Caco-2 (cell line): ENCODE measurements at regions not wholly inside any gene's neighbourhood (a gene's known extent, or its start where the extent isn't known, plus 50 kb on each side); places are given as distances from the start of the nearest gene placed in this dataset.
"Not testable (repeated sequence)": the region's sequence is repeated elsewhere in the genome, so short reads cannot be mapped to it uniquely, and the experiment has no call there.

ENCODE experiments used
- BruUV-seq: library from RNA; stranded (reverse); fragments of 400-500 nt; replicated peaks from 2 replicates; lab custom pipeline; 2021; lab: Mats Ljungman, UMichigan
- CTCF ChIA-PET: fragments of 300-600 bp; sonication (Branson Sonifier 250); formaldehyde crosslinking; loops from one replicate; lab custom pipeline; 2022; ENCODE audit warnings: antibody characterized with exemption; lab: Charles Lee
- POLR2A ChIA-PET: fragments of 300-600 bp; sonication (Branson Sonifier 250); formaldehyde crosslinking; loops from one replicate; lab custom pipeline; 2022; ENCODE audit warnings: antibody characterized with exemption; lab: Charles Lee
- DNase-seq, 2 experiments: peaks; one replicate each; pipeline versions ENCODE4 v3.0.0 to v3.0.0-alpha.2; 2020 to 2022
- H3K27me3 ChIP-seq: replicated peaks from 2 replicates; pipeline ENCODE4 v1.6.0; 2011; ENCODE audit warnings: low read length; ENCODE audit not compliant: control insufficient read depth, insufficient read depth
- H3K36me3 ChIP-seq: 2 replicates; pipeline ENCODE4 v1.5.1; 2011; ENCODE audit warnings: low read length; ENCODE audit not compliant: control insufficient read depth, insufficient read depth
- H3K4me1 ChIP-seq: fragments of 250-450 bp; sonication (Bioruptor Pico); 2 replicates; pipeline ENCODE4 v1.5.1; 2020; ENCODE audit warnings: mild to moderate bottlenecking
- H3K4me3 ChIP-seq: 2 replicates; pipeline ENCODE4 v1.5.1; 2011; ENCODE audit warnings: low read depth, mild to moderate bottlenecking, control low read depth, low read length
- H3K9me3 ChIP-seq: fragments of 250-450 bp; sonication (Bioruptor Pico); 2 replicates; pipeline ENCODE4 v1.5.1; 2020; ENCODE audit warnings: mild to moderate bottlenecking, moderate library complexity
- H3K27ac Mint-ChIP-seq: one replicate; pipeline ENCODE4 v1.8.0; 2022; ENCODE audit warnings: mixed read lengths; ENCODE audit not compliant: unreplicated experiment
- H3K27me3 Mint-ChIP-seq: one replicate; pipeline ENCODE4 v1.8.0; 2022; ENCODE audit warnings: mixed read lengths; ENCODE audit not compliant: insufficient read depth, unreplicated experiment
- H3K36me3 Mint-ChIP-seq: one replicate; pipeline ENCODE4 v1.8.0; 2022; ENCODE audit warnings: mild to moderate bottlenecking, mixed read lengths; ENCODE audit not compliant: insufficient read depth, unreplicated experiment
- H3K4me1 Mint-ChIP-seq: one replicate; pipeline ENCODE4 v1.8.0; 2022; ENCODE audit warnings: low read depth, mixed read lengths; ENCODE audit not compliant: unreplicated experiment
- H3K4me3 Mint-ChIP-seq: one replicate; pipeline ENCODE4 v1.8.0; 2022; ENCODE audit warnings: mild to moderate bottlenecking, moderate library complexity, mixed read lengths; ENCODE audit not compliant: unreplicated experiment
- H3K9me3 Mint-ChIP-seq: one replicate; pipeline ENCODE4 v1.8.0; 2022; ENCODE audit warnings: mixed read lengths; ENCODE audit not compliant: unreplicated experiment
- intact Hi-C: fragments of 100-400 bp; cut with micrococcal nuclease; formaldehyde crosslinking; loops from one replicate; pipeline ENCODE4 v1.10.0; 2022; ENCODE audit not compliant: unreplicated experiment
- TF ChIP-seq, protein P1 (sequence below), 2 experiments: fragments of 200-600 bp in 1 of 2; IDR thresholded peaks; 1 replicate in 1 of 2; 2 replicates in 1 of 2; pipeline versions ENCODE4 v1.5.1 to v1.8.0; 2011 to 2022; ENCODE audit warnings: antibody characterized with exemption in 1 of 2, control low read depth in 1 of 2, inconsistent platforms in 1 of 2, low read depth in 1 of 2, low read length in 1 of 2, mild to moderate bottlenecking in 1 of 2, moderate library complexity in 1 of 2; ENCODE audit not compliant: insufficient read depth in 1 of 2, severe bottlenecking in 1 of 2, unreplicated experiment in 1 of 2

DNA sequence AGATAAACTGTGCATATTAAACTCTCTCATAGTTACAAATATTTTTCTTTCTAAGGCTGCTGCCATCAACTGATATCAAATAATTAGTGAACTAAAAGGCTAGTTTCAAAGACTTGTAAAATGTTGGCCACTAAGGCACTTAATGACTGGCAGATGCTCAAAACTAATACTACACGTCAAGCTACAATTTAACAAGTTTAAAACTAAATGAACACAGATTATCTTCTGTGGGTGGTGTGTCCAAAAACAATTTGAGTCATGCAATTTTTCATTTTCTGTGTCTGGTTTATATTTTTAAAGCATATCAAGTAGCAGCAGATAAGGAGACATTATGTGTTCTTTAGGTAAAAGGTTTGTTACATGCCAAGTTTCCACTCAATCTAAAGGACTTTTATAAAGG is 665.1 kb downstream of the EFNA5 start:
- H3K9me3 Mint-ChIP-seq, result no peaks in the 10 kb centered on the region
- no peak for DNase-seq
- peaks cover 7% of the 10 kb centered on the region for H3K4me1 Mint-ChIP-seq
- CTCF ChIA-PET, result no interaction called here
- no peak overlapping the region for H3K27ac Mint-ChIP-seq
- TF ChIP-seq, protein P1, sequence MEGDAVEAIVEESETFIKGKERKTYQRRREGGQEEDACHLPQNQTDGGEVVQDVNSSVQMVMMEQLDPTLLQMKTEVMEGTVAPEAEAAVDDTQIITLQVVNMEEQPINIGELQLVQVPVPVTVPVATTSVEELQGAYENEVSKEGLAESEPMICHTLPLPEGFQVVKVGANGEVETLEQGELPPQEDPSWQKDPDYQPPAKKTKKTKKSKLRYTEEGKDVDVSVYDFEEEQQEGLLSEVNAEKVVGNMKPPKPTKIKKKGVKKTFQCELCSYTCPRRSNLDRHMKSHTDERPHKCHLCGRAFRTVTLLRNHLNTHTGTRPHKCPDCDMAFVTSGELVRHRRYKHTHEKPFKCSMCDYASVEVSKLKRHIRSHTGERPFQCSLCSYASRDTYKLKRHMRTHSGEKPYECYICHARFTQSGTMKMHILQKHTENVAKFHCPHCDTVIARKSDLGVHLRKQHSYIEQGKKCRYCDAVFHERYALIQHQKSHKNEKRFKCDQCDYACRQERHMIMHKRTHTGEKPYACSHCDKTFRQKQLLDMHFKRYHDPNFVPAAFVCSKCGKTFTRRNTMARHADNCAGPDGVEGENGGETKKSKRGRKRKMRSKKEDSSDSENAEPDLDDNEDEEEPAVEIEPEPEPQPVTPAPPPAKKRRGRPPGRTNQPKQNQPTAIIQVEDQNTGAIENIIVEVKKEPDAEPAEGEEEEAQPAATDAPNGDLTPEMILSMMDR (IDR thresholded peaks at IDR 0.05; ENCODE audit: insufficient read depth in 1 of 2, low read depth in 1 of 2, low read length in 1 of 2, severe bottlenecking in 1 of 2, unreplicated experiment in 1 of 2), result no peak
- no peaks in the 10 kb centered on the region for H3K9me3 ChIP-seq
- no peak overlapping the region for H3K4me3 ChIP-seq
- POLR2A ChIA-PET, result no interaction called here
- intact Hi-C loops, result no loop called here
- no peak overlapping the region for H3K4me3 Mint-ChIP-seq
- no TSS peak for BruUV-seq
- no peaks in the 10 kb centered on the region for H3K36me3 Mint-ChIP-seq
- H3K27me3 ChIP-seq, result no peaks in the 10 kb centered on the region
- no peaks in the 10 kb centered on the region for H3K36me3 ChIP-seq
- no peaks in the 10 kb centered on the region for H3K27me3 Mint-ChIP-seq
- H3K4me1 ChIP-seq, result peaks cover 13% of the 10 kb centered on the region

DNA sequence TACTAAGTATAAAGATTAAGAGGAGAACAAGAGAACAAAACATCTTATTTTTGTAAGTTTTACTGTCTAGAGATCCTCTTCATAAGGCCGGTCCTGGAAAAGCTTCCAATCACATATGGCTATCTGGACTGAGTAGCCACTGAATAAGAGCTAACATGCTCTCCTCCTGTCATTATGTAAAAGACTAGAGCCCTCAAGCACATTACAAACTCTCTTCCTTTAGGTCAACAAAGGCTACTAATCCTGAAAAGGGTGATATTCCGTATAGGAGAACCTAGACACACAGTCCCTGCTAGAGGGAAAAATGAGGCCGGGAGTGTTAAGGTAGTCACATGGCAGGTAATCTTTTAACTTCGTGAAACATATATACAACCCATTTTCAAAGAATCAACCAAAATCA is 665.6 kb downstream of the EFNA5 start:
- POLR2A ChIA-PET, result no interaction called here
- Mint-ChIP-seq H3K27ac (no peak overlapping the region), H3K9me3 (no peaks in the 10 kb centered on the region), H3K27me3 (no peaks in the 10 kb centered on the region), H3K36me3 (no peaks in the 10 kb centered on the region), H3K4me3 (no peak overlapping the region), H3K4me1 (peaks cover 4% of the 10 kb centered on the region)
- H3K36me3 ChIP-seq, result no peaks in the 10 kb centered on the region
- TF ChIP-seq, protein P1 (IDR thresholded peaks at IDR 0.05; ENCODE audit: insufficient read depth in 1 of 2, low read depth in 1 of 2, low read length in 1 of 2, severe bottlenecking in 1 of 2, unreplicated experiment in 1 of 2), result no peak
- no peak for DNase-seq
- no peak overlapping the region for H3K4me3 ChIP-seq
- intact Hi-C loops, result no loop called here
- H3K4me1 ChIP-seq, result peaks cover 10% of the 10 kb centered on the region
- no peaks in the 10 kb centered on the region for H3K27me3 ChIP-seq
- no peaks in the 10 kb centered on the region for H3K9me3 ChIP-seq
- CTCF ChIA-PET, result no interaction called here
- BruUV-seq, result no TSS peak

DNA sequence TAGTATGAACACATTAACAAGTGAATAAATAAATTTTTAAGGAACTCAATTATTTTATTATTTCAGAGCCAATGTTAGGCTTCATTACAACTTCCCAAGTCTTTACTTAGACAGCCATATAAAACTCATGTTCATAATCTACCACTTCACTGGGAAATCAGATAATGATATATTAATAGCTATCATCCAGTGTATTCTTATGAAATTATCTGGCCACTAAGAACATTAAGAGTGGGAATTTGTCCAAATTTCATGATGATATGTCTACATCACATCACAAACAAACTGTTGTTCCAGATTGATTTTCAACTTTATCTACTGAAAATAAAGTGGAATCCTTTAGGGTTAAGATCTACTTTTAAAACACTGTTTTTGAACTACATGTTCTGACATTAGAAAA is 668.6 kb downstream of the EFNA5 start:
- Mint-ChIP-seq H3K27me3 (no peaks in the 10 kb centered on the region), H3K4me1 (no peaks in the 10 kb centered on the region), H3K4me3 (no peak overlapping the region), H3K36me3 (no peaks in the 10 kb centered on the region), H3K9me3 (peaks cover 6% of the 10 kb centered on the region), H3K27ac (no peak overlapping the region)
- intact Hi-C loops, result no loop called here
- TF ChIP-seq, protein P1 (IDR thresholded peaks at IDR 0.05; ENCODE audit: insufficient read depth in 1 of 2, low read depth in 1 of 2, low read length in 1 of 2, severe bottlenecking in 1 of 2, unreplicated experiment in 1 of 2), result no peak
- POLR2A ChIA-PET, result no interaction called here
- DNase-seq, result no peak
- BruUV-seq, result no TSS peak
- CTCF ChIA-PET, result no interaction called here
- Histone ChIP-seq H3K27me3 (no peaks in the 10 kb centered on the region), H3K36me3 (no peaks in the 10 kb centered on the region), H3K4me1 (no peaks in the 10 kb centered on the region), H3K9me3 (no peaks in the 10 kb centered on the region), H3K4me3 (no peak overlapping the region)

DNA sequence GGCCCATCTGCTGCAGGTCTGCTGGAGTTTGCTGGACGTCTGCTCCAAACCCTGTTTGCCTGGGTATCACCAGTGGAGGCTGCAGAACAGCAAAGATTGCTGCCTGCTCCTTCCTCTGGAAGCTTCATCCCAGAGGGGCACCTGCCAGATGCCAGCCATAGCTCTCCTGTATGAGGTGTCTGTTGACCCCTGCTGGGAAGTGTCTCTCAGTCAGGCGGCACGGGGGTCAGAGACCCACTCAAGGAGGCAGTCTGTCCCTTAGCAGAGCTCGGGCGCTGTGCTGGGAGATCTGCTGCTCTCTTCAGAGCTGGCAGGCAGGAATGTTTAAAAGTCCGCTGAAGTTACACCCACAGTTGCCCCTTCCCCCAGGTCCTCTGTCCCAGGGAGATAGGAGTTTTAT is 671.2 kb downstream of the EFNA5 start:
- BruUV-seq, H3K9me3 ChIP-seq, H3K4me1 Mint-ChIP-seq, H3K27me3 Mint-ChIP-seq, H3K27me3 ChIP-seq, H3K36me3 Mint-ChIP-seq, intact Hi-C loops, H3K4me1 ChIP-seq, H3K4me3 Mint-ChIP-seq, H3K27ac Mint-ChIP-seq, H3K36me3 ChIP-seq, DNase-seq, H3K4me3 ChIP-seq, POLR2A ChIA-PET, CTCF ChIA-PET: not testable (repeated sequence)
- peaks cover 12% of the 10 kb centered on the region for H3K9me3 Mint-ChIP-seq
